Fibroblast of skin of left biceps (primary cell): ENCODE measurements at regions not wholly inside any gene's neighbourhood (a gene's known extent, or its start where the extent isn't known, plus 50 kb on each side); places are given as distances from the start of the nearest gene placed in this dataset.

ENCODE experiments used
- DNase-seq, 2 experiments: peaks; one replicate each; pipeline ENCODE4 v3.0.0-alpha.2; 2013; ENCODE audit warnings: low read depth in 2 of 2

GRCh38 chr10:125399289-125399688, 238.9 kb upstream of the CTBP2 start:
- DNase-seq = no peak

GRCh38 chr10:125398270-125398669, 237.9 kb upstream of the CTBP2 start:
- DNase-seq = no peak

- DNase-seq = no peak
Observed at GRCh38 chr10:125397608-125398007, 237.2 kb upstream of the CTBP2 start.

- peak; percentile 81 to 82 for DNase-seq
Observed at GRCh38 chr10:125396676-125397075, 236.3 kb upstream of the CTBP2 start.

GRCh38 chr10:125392609-125393008, 232.2 kb upstream of the CTBP2 start:
- DNase-seq = peak; percentile 57

GRCh38 chr10:125392154-125392553, 231.8 kb upstream of the CTBP2 start:
- peak; percentile 26 to 33 for DNase-seq

- no peak for DNase-seq
Observed at GRCh38 chr10:125389648-125390047, 229.3 kb upstream of the CTBP2 start.

- DNase-seq = no peak
Observed at GRCh38 chr10:125379592-125379991, 219.2 kb upstream of the CTBP2 start.

- DNase-seq = peak in 1 of 2 experiments; percentile 38
Observed at GRCh38 chr10:125377368-125377767, 217.0 kb upstream of the CTBP2 start.

- DNase-seq = no peak
Observed at GRCh38 chr10:125375210-125375609, 214.8 kb upstream of the CTBP2 start.

GRCh38 chr10:125373546-125373945, 213.2 kb upstream of the CTBP2 start:
- no peak for DNase-seq

- DNase-seq = no peak
Observed at GRCh38 chr10:125370578-125370977, 210.2 kb upstream of the CTBP2 start.

GRCh38 chr10:125369382-125370326, 209.3 kb upstream of the CTBP2 start:
- no peak for DNase-seq

- DNase-seq = peak in 1 of 2 experiments; percentile 11
Observed at GRCh38 chr10:125368146-125368545, 207.8 kb upstream of the CTBP2 start.

GRCh38 chr10:125363791-125364190, 203.4 kb upstream of the CTBP2 start:
- DNase-seq = no peak

GRCh38 chr10:125362950-125363349, 202.6 kb upstream of the CTBP2 start:
- DNase-seq = no peak

GRCh38 chr10:125359401-125359800, 199.0 kb upstream of the CTBP2 start:
- no peak for DNase-seq

GRCh38 chr10:125355657-125356056, 195.3 kb upstream of the CTBP2 start:
- no peak for DNase-seq

GRCh38 chr10:125350519-125350918, 190.2 kb upstream of the CTBP2 start:
- no peak for DNase-seq

GRCh38 chr10:125348536-125348935, 188.2 kb upstream of the CTBP2 start:
- no peak for DNase-seq

- no peak for DNase-seq
Observed at GRCh38 chr10:125344573-125345171, 184.3 kb upstream of the CTBP2 start.

GRCh38 chr10:125343983-125344382, 183.6 kb upstream of the CTBP2 start:
- no peak for DNase-seq
